DMS114 treated with DMSO at 0.1 percent for 48 hours (cell line): ENCODE measurements at regions not wholly inside any gene's neighbourhood (a gene's known extent, or its start where the extent isn't known, plus 50 kb on each side); places are given as distances from the start of the nearest gene placed in this dataset.

Experiments used
- DNase-seq: peaks from one replicate; lab custom pipeline; 2025; ENCODE audit not compliant: unreplicated experiment; lab: John Stamatoyannopoulos, UW

GRCh38 chr10:81013771-81014170 lies 476.1 kb downstream of the SH2D4B start:
- no peak for DNase-seq

GRCh38 chr10:81019029-81019890 lies 481.6 kb downstream of the SH2D4B start:
- peak; percentile 58 for DNase-seq

- DNase-seq, result no peak
Observed at GRCh38 chr10:81021428-81022129, 483.9 kb downstream of the SH2D4B start.

GRCh38 chr10:81026591-81026990 lies 488.9 kb downstream of the SH2D4B start:
- DNase-seq, result no peak

GRCh38 chr10:81027223-81027622 lies 489.5 kb downstream of the SH2D4B start:
- no peak for DNase-seq

- no peak for DNase-seq
Observed at GRCh38 chr10:81027706-81028105, 490.0 kb downstream of the SH2D4B start.

- DNase-seq, result no peak
Observed at GRCh38 chr10:81031774-81032173, 494.1 kb downstream of the SH2D4B start.

GRCh38 chr10:81034383-81034782 lies 496.7 kb downstream of the SH2D4B start:
- DNase-seq, result no peak

- no peak for DNase-seq
Observed at GRCh38 chr10:81036257-81036656, 498.6 kb downstream of the SH2D4B start.

GRCh38 chr10:81040031-81040430 lies 502.3 kb downstream of the SH2D4B start:
- DNase-seq, result no peak

- DNase-seq, result no peak
Observed at GRCh38 chr10:81040940-81041339, 503.2 kb downstream of the SH2D4B start.

- no peak for DNase-seq
Observed at GRCh38 chr10:81042647-81043046, 504.9 kb downstream of the SH2D4B start.

GRCh38 chr10:81065474-81065873 lies 527.8 kb downstream of the SH2D4B start:
- no peak for DNase-seq

- DNase-seq, result no peak
Observed at GRCh38 chr10:81068460-81068859, 530.8 kb downstream of the SH2D4B start.

GRCh38 chr10:81071087-81071796 lies 533.5 kb downstream of the SH2D4B start:
- no peak for DNase-seq

GRCh38 chr10:81073155-81073554 lies 535.5 kb downstream of the SH2D4B start:
- DNase-seq, result no peak

GRCh38 chr10:81081887-81082620 lies 544.4 kb downstream of the SH2D4B start:
- DNase-seq, result no peak

GRCh38 chr10:81082621-81083376 lies 545.1 kb downstream of the SH2D4B start:
- no peak for DNase-seq

GRCh38 chr10:81093056-81093455 lies 555.4 kb downstream of the SH2D4B start:
- no peak for DNase-seq

- DNase-seq, result no peak
Observed at GRCh38 chr10:81095238-81095637, 557.5 kb downstream of the SH2D4B start.
